ENCODE measurements at regions not wholly inside any gene's neighbourhood (a gene's known extent, or its start where the extent isn't known, plus 50 kb on each side); places are given as distances from the start of the nearest gene placed in this dataset.

- DNase-seq (ENCODE audit: low read depth) = no peak
Measured at GRCh38 chr12:94783343-94783742, 133.0 kb upstream of the TMCC3 start.

DNA sequence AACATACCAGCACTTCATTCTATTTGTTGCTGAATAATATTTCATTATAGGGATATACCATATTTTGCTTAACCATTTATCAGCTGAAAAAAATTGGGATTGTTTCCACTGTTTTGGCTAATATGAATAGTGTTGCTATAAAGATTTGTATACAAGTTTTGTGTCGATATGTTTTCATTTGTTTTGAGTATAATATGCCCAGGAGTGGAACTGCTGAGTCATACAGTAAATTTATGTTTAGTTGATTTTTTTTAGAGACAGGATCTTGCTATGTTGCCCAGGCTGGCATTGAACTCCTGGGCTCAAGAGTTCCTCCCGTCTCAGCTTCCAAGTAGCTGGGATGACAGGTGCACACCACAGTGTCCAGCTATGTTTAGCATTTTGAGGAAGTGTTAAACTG, 131.5 kb upstream of the TMCC3 start:
- no peak for DNase-seq (ENCODE audit: low read depth)

DNA sequence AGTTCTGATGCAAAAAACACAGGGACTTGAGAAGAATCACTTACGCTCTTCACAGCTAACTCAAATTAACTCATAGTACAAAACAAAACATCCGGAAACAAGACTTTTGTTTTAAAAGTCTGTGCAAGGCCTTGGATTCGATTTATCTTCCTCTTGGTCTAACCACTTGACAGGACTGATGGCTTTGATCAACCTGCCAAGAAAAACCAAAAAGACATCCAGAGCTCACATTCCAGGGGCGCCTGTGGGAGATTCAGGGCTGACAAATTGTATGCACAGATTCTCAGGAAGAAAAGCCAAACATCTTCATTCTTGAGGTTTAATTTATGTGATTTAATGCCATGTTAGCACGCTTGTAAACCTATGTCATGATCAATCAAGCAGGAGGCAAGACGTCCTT, 129.1 kb upstream of the TMCC3 start:
- DNase-seq (ENCODE audit: low read depth) = no peak

GRCh38 chr12:94777936-94778335, 127.6 kb upstream of the TMCC3 start:
- DNase-seq (ENCODE audit: low read depth) = no peak

GRCh38 chr12:94775710-94776109, 125.4 kb upstream of the TMCC3 start:
- DNase-seq (ENCODE audit: low read depth) = no peak

GRCh38 chr12:94771741-94772140, 121.4 kb upstream of the TMCC3 start:
- no peak for DNase-seq (ENCODE audit: low read depth)

DNA sequence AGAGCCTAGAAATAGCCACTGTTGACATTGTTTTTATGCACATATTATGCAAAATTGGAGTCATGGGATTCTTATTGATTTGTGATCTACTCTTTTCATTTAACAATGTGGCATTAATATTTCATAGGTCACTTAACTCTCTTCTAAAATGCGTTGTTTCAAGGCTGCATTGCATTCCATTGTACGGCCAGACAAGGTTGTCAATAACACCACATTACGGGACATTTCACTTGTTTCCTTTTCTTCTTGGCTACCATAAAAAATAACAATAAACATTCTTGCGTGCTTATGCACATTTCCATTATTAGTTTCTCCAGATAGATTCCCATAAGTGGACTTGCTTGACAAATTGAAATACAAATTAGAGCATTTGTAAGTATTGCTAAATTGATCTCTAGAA, 120.8 kb upstream of the TMCC3 start:
- no peak for DNase-seq (ENCODE audit: low read depth)

DNA sequence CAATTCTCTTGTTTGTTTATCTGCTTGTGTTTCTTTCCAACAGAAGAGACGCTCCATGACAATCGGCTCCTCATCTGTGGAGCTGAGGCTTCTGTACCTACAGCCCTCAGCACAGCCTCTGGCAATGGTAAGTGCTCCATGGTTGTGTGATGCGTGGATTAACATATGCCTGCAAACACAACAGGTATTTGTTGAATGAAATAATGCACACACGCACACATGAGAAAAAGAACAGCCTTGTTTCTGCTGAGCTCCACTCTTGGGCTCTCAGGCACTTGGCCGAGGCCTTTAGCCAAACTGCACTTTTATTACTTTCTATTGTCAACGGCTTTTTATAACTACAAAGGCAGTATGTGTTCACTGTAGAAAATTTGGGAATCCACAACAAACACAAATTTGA, 120.4 kb upstream of the TMCC3 start:
- DNase-seq (ENCODE audit: low read depth) = no peak

GRCh38 chr12:94769776-94770759, 119.7 kb upstream of the TMCC3 start:
- no peak for DNase-seq (ENCODE audit: low read depth)

- no peak for DNase-seq (ENCODE audit: low read depth)
Measured at GRCh38 chr12:94769047-94769420, 118.7 kb upstream of the TMCC3 start.

DNA sequence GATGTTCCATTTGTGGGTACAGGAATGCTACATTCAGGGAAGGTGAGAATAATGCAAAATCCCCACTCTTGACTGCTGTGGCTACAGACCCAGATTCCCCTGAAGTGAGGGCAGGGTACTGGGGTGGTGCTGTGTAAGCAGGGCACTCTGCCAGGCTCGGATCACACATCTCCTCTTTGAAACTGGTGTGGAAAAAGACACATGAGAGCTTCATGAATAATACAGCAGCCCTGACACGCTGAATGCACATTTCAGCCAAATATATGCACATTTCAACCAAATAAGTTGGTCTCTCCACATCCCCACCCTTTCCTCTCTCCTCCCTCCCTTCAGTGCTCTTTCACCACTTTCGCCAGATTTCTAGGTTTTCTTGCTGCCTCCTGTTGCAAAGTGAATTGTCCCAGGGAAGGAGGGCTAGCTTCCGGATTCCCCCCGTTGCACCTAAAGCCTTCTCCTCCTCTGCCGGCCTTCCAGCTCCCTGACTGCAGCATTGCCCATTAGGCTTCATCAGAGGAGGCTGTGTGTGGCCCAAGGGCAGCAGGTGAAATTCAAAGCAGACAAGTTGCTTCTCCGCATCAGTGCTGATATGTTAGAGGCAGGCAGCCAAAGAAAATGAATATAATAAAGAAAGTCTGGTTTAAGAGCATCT, 118.2 kb upstream of the TMCC3 start:
- no peak for DNase-seq (ENCODE audit: low read depth)

GRCh38 chr12:94767956-94768355, 117.6 kb upstream of the TMCC3 start:
- no peak for DNase-seq (ENCODE audit: low read depth)

DNA sequence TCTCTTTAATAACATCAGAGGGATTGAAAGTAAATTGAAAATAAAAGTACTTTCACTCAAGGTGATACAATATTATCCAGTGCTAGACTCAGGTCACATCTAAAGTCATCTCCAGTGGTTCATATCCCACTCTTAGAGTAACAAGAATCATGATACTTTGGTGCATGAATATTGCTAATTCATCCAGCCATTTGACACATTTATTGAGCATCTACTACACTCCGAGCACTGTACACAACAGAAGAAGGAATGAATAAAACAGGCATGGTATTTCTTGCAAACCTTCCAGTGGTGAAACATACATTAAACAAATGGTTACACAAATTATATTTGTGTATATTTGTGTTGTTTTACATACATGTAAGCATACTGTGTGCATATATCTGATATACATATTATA, 116.0 kb upstream of the TMCC3 start:
- no peak for DNase-seq (ENCODE audit: low read depth)

DNA sequence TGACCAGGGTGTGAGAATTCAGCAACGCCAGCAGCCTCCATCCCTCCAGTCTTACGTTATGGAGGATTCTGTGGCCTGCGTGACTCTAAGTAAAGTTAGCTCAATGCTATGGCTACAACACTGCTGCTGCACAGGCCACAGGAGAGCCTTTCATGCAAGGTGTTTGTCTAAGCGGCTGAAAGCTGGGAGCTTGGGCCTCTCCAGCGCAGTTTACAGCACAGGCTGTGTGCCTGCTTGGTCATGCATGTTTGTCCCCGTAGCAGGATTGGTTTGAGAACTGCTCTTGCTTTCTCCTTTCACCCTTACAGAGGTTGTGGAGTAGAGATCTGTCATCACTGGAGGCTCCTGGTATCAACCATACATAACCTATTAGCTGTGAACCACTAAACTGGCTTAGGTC, 113.1 kb upstream of the TMCC3 start:
- DNase-seq (ENCODE audit: low read depth) = no peak

GRCh38 chr12:94762943-94763342, 112.6 kb upstream of the TMCC3 start:
- DNase-seq (ENCODE audit: low read depth) = no peak

- DNase-seq (ENCODE audit: low read depth) = no peak
Measured at GRCh38 chr12:94762259-94762942, 112.0 kb upstream of the TMCC3 start.

DNA sequence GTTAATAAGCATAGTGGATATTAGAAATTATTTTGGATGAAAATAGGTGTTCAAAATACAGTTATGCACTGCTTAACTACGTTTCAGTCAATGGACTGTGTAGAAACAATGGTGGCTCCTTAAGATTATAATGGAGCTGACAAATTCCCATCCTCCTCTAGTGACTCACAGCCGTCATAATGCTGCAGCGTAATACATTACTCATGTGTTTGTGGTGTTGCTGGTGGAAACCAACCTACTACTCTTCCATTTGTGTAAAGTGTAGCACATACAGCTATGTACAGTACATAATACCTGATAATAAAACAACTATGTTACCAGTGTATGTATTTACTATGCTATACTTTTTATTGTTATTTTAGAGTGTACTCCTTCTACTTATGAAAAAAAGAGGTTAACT, 111.2 kb upstream of the TMCC3 start:
- DNase-seq (ENCODE audit: low read depth) = peak; percentile 70

- no peak for DNase-seq (ENCODE audit: low read depth)
Measured at GRCh38 chr12:94760786-94761185, 110.4 kb upstream of the TMCC3 start.

GRCh38 chr12:94756789-94757188, 106.4 kb upstream of the TMCC3 start:
- DNase-seq (ENCODE audit: low read depth) = no peak

- no peak for DNase-seq (ENCODE audit: low read depth)
Measured at GRCh38 chr12:94755598-94755997, 105.2 kb upstream of the TMCC3 start.

DNA sequence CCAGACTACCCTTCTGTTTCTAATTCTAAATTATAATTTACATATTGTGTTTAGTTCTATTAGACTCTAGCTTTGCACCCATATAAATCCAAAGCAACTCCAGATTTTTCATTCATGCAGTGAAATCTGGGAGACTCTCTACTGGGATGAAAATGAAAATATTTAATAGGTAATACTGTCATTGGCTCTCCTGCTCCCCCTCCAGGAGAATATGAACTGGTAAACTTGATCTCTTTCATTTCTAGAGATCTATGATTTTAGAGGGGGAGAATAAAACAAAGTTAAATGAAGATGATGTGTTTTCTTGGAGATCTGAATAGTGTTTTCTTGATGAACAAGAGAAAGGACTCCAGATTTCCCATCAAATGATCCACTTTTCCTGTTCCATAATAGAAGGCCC, 104.3 kb upstream of the TMCC3 start:
- DNase-seq (ENCODE audit: low read depth) = no peak

DNA sequence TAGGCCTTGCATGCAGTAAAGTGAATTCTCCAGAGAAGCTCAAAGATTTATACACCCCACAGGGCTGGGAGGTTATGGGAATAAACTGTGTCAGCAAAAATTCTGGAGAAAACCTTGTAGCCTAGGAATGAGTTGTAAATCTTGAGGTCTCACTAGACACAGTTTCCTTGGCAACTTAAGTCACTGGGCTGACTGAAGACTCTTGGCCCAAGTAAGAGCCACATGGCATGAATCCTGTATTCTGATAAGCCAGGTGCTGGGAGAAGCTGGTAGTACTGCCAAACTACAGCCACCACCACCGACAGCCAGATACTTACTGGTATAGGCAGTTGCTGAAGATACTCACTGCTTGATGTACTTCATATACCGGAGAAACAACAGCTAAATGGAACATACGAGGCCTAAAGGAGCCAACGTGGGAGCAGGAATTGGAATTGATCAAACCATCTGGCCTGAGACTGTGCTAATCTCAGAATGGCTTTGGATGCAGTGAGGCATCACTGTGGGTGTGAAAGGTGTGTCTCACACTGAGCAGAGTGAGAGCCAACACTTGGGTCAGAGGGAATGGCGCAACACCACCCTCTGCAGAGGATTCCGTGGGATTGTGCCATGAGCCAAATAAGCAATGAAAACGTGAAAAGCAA, 102.8 kb upstream of the TMCC3 start:
- DNase-seq (ENCODE audit: low read depth) = peak; percentile 6
